NB4 (cell line): ENCODE measurements at regions not wholly inside any gene's neighbourhood (a gene's known extent, or its start where the extent isn't known, plus 50 kb on each side); places are given as distances from the start of the nearest gene placed in this dataset.

Source experiments
- DNase-seq: peaks from one replicate; pipeline ENCODE4 v3.0.0; 2010; ENCODE audit warnings: low read depth
- H3K4me3 ChIP-seq: one replicate; pipeline ENCODE4 v1.5.1; 2011; ENCODE audit warnings: mild to moderate bottlenecking, low read depth, low read length, moderate library complexity
- CTCF ChIP-seq: IDR thresholded peaks from one replicate; pipeline ENCODE4 v1.5.1; 2012; ENCODE audit warnings: low read depth, low read length
- MAX ChIP-seq: IDR thresholded peaks from 2 replicates; pipeline ENCODE4 v1.6.1; 2011; ENCODE audit warnings: low read depth, low read length
- MYC ChIP-seq: IDR thresholded peaks from 2 replicates; pipeline ENCODE4 v1.6.1; 2011; ENCODE audit warnings: low read depth, low read length
- POLR2A ChIP-seq: IDR thresholded peaks from 2 replicates; pipeline ENCODE4 v1.6.1; 2011; ENCODE audit warnings: mild to moderate bottlenecking; ENCODE audit not compliant: insufficient read length; ENCODE audit errors: extremely low read depth

- H3K4me3 ChIP-seq = no peak overlapping the region
- no peak for DNase-seq
- no peak for TF ChIP-seq CTCF
- TF ChIP-seq MYC = no peak
- TF ChIP-seq POLR2A = no peak
- TF ChIP-seq MAX = no peak
These were observed 451.5 kb upstream of the CHST9 start for GRCh38 chr18:27636576-27637085.

- H3K4me3 ChIP-seq = no peak overlapping the region
- no peak for TF ChIP-seq POLR2A
- no peak for TF ChIP-seq MYC
- no peak for TF ChIP-seq CTCF
- no peak for TF ChIP-seq MAX
- no peak for DNase-seq
These were observed 447.6 kb upstream of the CHST9 start for GRCh38 chr18:27632706-27633105.

GRCh38 chr18:27627927-27628326, 442.8 kb upstream of the CHST9 start:
- no peak overlapping the region for H3K4me3 ChIP-seq
- no peak for TF ChIP-seq POLR2A
- TF ChIP-seq CTCF = no peak
- TF ChIP-seq MAX = no peak
- TF ChIP-seq MYC = no peak
- no peak for DNase-seq

- no peak for DNase-seq
- no peak for TF ChIP-seq CTCF
- TF ChIP-seq POLR2A = no peak
- no peak for TF ChIP-seq MYC
- TF ChIP-seq MAX = no peak
- H3K4me3 ChIP-seq = no peak overlapping the region
These were observed 436.3 kb upstream of the CHST9 start for GRCh38 chr18:27621236-27621890.

- DNase-seq = no peak
- no peak overlapping the region for H3K4me3 ChIP-seq
- TF ChIP-seq MAX (no peak), CTCF (no peak), MYC (no peak), POLR2A (no peak)
These were observed 434.8 kb upstream of the CHST9 start for GRCh38 chr18:27619906-27620305.
